ENCODE measurements at regions not wholly inside any gene's neighbourhood (a gene's known extent, or its start where the extent isn't known, plus 50 kb on each side); places are given as distances from the start of the nearest gene placed in this dataset.

DNA sequence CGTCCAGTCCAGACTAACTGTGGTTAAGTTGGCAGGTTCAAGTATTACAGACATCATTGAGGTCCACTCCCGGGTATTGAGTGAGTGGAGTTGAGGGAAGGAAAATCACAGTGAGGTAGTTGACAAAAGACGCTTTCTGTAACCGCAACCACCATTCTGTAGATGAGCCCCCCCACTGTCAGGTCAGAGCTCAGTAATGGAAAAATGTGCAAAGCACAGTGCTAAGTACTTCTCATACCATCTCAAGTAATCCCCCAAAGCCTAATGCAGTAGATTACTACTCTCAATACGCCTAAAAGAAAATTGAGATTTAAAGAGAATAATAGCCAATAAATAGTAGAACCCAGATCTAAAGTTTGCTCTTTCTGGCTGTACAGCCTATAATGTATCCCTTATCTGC is 522.8 kb downstream of the LMO4 start:
- TF ChIP-seq, protein P1, sequence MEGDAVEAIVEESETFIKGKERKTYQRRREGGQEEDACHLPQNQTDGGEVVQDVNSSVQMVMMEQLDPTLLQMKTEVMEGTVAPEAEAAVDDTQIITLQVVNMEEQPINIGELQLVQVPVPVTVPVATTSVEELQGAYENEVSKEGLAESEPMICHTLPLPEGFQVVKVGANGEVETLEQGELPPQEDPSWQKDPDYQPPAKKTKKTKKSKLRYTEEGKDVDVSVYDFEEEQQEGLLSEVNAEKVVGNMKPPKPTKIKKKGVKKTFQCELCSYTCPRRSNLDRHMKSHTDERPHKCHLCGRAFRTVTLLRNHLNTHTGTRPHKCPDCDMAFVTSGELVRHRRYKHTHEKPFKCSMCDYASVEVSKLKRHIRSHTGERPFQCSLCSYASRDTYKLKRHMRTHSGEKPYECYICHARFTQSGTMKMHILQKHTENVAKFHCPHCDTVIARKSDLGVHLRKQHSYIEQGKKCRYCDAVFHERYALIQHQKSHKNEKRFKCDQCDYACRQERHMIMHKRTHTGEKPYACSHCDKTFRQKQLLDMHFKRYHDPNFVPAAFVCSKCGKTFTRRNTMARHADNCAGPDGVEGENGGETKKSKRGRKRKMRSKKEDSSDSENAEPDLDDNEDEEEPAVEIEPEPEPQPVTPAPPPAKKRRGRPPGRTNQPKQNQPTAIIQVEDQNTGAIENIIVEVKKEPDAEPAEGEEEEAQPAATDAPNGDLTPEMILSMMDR (IDR thresholded peaks at IDR 0.05): no peak
- TF ChIP-seq POLR2AphosphoS5 (IDR thresholded peaks at IDR 0.05) (no peak), POLR2A (IDR thresholded peaks at IDR 0.05) (no peak), EP300 (IDR thresholded peaks at IDR 0.05; ENCODE audit: low read depth) (no peak)
